ENCODE measurements at regions not wholly inside any gene's neighbourhood (a gene's known extent, or its start where the extent isn't known, plus 50 kb on each side); places are given as distances from the start of the nearest gene placed in this dataset.
"Not testable (repeated sequence)": the region's sequence is repeated elsewhere in the genome, so short reads cannot be mapped to it uniquely, and the experiment has no call there.

DNA sequence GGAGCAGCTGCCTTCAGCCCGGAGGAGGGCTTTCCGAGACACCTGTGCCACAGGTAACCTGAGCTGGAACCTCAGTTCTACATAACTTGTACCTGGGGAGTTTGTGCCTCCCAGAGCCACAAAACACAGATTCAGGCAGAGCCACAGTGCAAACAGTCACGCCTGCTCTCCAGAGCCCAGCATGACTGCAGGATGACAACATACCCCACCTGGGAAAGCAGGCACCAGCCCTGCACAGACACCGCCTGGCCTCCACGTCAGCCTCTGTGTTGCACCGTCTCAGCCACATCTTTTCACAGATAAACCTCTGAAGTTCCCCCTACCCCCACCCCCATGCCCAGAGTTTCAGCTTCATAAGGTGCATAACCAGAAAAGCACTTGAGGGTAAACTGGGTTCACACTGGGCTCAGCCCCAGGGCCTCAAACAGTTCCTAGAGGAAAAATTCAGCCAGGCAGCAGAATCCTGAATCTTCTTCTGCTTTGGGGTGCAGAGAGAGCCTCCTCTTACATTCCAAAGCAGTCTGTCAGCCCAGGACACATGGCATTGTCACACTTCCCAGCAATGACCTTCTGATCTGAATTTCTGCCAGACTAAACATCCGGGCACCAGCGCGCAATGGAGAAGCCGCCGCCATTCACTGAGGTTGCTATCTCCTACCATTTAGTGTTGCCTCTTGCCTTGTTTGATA is 229.5 kb downstream of the TOMM20 start:
- DNase-seq, result no peak

DNA sequence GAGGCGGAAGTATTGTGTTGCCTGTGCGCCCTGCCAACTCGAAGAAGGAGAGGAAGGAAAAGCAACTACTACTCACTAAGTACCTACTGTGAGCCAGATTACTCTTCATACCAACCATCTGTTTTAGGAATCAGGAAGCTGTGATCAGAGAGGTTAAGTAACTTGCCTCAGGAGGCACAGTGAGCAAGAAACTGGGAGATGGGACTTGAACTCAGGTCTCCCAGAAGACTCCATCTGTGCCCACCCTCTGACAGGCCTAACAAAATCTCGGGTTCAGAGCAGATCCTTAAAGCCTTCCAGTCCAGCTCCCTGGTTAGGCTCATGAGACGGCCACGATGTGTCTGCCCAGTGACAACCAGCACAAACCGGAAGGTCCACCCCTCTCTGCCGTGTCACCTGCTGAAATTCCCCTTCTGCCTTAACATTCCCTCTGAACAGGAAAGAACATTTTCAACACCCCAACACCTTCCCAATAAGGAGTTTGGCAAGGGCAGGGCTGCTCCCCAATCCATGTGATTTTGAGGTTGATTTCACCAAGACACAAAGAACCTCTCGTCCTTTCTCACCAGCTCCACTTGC is 230.1 kb downstream of the TOMM20 start:
- no peak for DNase-seq

DNA sequence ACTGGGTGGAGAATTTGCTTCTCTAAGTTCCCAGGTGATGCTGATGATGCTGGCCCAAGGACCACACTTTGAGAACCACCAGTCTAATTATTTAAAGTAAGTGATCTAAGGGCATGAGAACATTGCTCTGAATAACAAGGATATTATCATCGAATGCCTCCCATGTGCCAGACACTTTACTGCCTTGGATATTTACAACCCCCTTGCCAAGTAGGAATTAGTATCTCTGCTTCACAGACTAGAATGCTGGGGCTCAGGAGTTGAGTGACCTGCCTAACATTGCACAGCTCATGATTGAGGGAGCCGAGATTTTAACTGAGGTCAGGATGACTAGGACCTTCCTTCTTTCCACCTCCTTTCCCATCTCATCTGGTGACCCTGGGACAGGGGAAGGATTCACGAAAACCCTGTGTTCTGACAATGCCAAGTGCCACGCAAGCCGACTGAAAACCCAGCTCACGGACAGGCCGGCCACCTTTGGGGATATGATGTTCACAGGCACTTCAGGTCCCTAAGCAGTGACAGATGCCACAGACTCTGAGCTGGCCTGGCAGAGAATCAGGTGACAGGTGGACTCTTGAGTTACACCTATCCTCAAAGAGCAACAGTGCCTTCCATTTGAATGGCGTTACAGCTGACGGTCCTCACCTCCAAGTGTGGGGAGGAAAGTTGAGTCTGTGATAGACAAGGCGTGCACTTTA is 230.7 kb downstream of the TOMM20 start:
- DNase-seq, result no peak

DNA sequence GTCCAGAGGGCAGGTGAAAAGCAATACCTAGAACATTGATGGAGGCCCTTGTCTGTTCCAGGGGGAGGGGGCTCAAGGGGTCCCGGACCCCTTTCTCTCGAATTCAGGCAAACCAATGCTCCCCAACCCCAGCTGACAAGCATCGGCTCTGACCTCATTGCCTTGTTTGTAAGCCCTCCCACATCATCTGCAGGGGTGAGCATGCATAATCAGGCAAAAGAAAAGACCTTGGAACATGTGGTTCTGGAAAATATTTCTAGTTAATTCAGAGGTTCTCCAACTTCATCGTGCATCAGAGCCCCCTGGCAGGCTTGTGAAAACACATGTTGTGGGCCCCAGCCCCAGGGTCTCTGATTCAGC is 231.3 kb downstream of the TOMM20 start:
- no peak for DNase-seq

DNA sequence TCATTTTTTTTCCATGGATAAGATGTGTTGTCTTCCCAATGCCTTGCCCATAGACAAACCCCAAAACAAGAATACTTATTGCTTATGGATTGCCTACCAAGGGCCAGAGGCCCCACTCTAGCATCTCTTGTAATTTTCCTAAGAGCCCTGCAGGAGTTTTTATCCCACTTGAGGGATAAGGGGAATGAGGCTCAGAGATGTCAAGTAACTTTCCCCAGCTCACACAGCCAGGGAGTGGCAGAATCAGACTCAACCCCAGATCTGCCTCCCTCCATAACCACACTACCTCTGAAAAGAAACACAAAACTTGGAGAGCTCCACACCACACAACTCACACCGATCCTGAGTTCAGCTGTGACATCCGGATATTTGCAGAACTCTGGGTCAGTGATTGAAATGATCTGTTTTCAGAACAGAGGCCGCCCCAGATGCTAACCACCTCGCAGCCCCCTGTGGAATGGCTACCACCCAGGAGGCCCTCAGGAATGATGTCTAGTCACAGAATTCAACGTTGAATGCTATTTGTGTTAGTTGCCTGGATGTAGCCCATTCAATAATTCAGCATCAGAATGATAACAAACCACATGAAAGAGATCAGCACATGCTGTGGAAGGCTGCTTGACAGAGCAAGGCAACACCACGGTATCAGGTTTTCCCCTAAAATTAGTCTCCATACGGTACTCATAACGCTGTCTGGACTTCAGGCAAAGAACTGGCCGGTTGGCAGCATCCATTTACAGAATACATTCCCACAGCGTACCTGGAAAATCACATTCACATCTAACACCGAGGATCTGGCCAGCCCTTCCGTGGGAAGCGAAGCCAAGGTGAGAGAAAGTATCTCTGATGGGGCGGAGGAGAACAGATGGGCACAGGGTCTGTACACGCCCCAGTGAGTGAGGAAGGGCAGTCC is 231.9 kb downstream of the TOMM20 start:
- no peak for DNase-seq

DNA sequence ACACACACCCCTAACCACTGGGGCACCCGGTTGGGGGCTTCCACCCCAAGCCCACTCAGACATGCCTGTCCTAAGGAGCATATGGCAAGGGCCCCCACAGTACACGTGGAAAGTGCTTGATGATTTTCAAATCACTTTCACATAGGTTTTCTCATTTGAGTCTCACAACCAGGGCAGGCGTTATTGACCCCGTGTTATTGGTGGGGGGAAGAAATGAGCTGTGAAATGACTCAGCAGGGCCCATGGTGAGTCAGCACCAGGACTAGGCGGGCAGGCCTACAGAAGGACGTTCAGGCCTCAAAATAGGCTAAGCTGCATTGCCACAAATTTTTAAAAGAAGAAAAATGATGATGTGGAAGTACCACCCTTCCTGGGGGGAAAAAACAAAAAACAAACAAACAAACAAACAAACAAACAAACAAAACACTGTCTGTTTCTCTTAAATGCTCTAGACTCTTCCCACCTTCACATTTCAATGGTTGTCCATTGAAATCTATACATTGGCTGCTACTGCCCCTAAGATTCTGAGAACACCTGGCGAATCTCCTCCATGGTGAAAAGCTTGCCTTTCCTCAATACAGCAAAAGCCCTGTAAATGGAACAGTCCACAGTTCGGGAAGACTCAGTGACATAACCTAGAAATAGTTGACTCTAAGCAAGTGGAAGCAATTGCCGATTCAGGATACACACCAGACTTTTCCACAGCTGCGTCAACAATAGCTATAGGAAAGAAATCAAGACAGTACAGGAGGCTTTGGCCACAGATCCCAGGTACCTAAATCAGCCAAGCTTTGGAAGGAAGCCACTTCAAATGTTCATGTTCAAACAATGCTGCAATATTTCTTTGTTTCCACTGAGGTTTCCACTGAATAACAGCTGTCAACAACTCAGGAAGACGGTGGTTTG is 234.7 kb downstream of the TOMM20 start:
- no peak for DNase-seq

DNA sequence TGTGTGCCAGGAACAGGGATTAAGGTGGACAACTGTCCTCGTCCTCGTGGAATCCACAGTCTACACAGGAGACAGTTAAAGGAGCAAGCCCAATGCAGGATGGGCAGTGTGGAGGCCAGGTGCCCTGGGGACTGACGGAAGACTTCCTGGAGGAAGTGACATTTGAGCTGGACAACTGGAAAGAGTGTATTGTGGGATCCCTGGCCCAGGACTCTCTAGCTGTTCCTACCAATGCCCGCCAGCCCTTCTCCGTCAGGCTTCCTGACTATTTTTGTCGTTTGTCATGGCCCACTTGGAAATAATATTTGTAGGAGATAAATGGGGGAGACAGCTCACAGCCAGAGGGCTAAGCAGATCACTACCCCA is 235.3 kb downstream of the TOMM20 start:
- DNase-seq, result no peak

DNA sequence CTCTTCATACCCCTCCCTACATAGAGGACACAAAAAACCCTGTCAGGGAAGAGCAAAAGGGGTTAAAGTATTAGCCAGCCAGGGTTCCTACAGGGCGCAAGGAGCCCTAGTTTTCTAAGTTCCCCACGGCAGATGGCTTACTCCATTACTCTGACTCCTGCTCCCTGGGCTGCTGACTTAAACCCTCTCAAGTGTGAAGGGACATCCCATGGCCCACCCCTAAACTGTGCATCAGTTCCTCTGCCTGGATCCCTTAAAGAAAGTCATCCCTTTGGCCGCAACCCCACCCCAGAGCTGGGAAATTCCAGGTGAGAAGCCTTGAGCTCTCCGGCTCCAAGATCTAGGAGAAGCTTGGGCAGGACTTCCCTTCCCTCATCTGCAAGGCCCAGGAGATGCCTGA is 236.0 kb downstream of the TOMM20 start:
- DNase-seq, result no peak

DNA sequence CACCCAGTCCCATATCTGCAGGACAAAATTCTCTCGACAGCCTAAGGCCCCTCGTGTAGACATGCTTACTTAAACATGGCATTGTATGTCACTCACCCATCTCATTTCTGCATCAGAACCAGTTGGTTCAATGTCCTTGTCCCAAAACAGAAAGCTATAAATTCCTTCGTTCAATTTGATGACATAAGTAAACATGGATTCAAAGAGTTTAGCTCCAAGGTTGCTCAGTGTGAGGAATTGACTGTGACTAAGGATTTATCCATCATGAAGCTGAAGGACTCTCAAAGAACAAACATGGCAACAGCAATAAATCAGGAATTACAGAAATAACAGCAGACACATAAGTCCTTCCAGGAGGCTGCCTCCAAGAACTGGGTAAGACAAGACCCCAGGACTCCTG is 237.2 kb downstream of the TOMM20 start:
- no peak for DNase-seq

DNA sequence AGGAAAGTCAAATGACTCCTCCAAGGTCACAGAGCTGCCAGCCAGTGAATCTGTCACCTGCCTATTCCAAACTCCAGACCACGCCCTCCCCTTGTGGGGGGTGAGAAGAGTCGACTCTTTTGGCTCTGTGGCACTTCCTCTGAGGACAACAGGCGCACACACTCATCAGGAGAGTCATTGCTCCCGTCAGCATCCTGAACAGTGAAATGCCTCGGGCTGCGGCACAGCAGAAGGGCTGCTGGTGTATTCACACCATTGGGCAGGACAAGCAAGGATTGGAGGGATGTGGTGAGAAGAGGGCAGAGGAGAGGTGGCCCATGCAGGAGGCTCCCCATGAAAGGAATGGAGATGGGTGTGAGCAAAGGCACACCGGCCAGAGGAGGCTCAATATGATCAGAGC is 239.0 kb downstream of the TOMM20 start:
- no peak for DNase-seq

DNA sequence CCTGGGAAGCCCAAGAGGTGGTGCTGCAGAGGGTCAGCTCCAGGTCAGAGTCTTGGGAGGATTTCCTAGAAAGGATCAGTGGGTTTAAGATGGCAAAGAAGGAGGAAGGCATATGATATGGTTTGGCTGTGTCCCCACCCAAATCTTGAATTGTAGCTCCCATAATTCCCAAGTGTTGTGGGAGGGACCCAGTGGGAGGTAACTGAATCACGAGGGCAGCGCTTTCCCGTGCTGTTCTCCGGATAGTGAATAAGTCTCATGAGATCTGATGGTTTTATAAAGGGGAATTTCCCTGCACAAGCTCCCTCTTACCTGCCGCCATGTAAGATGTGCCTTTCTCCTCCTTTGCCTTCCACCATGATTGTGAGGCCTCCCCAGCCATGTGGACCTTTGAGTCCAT is 240.4 kb downstream of the TOMM20 start:
- not testable (repeated sequence) for DNase-seq

DNA sequence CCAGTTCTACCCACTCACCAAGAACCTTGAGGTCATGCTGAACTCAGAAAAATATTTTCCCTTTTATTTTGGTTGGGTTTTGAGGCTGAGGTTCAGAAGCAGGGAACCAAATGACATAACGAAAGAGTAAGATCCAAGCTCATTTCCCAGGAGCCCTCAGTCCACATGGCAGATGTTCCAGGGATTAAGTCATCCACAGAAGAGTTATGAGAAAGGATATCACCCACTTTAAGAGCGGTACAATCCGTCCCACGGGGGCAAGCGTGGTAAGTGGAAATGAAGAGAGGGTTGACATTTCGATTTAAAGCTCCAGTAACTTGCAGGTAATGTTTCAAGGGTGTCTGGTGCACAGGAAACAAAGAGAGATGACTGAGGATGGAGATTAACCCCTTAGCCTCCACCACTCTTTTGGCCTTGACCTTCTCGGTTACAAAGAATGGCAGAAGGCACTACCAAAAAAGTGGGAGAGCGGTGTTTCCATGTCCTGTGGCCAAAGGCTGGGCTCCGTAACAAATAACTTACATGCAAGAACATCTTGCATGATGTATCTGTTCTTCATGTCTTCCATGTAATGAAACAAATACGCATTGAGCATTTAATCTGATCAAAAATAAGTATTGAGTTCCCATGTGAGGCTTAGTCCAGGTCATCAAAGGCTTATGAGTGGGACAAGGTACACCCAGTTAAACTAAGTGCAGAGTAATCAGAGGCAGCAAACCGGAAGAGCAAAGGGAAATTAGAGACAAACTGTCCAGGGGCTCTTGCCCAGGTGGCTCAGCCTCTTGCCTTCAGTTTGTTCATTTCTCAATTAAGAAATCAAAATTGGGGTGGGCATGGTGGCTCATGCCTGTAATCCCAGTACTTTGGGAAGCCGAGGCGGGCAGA is 241.4 kb downstream of the TOMM20 start:
- DNase-seq, result no peak

DNA sequence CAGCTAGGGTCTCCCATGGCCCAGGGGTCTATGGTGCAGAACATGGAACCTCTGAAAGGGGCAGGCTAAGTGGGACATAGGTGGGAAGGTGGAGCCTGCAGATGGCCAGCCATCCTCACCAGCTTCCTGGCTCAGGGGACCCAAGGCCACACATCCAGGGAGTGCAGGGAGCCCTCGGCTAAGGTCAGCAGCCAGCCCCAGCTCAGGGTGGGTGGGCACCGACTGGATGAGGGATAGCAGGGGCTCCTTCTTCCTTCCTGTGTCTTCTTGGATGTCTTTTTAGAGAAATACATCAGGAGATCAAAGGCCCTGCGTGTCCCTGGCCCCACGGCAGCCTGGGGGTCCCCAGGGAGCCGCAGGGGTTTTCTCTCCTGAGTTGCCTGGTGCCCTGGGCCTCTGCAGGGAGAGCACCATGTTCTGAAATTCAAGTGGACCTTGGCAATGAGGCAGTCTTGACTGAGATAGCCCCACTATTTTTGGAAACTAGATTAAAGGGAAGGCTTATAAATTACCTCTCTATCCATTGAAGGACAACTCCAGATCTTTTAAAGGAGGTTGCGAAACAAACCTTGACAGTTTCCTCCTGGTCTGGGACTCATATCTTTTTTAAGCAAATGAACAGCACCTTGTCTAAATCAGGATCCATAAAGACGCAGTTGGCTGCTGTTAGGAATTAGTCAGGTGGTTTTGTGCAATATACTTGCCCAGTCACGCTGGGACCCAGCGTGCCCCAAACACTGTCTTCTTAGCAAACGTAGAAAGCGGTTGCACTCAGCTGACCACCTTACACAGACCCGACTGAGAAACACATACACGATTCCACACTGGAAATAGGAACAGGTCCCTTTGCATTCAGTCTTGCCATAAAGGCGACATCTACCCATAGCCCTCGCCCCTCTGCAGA is 242.3 kb downstream of the TOMM20 start:
- no peak for DNase-seq

DNA sequence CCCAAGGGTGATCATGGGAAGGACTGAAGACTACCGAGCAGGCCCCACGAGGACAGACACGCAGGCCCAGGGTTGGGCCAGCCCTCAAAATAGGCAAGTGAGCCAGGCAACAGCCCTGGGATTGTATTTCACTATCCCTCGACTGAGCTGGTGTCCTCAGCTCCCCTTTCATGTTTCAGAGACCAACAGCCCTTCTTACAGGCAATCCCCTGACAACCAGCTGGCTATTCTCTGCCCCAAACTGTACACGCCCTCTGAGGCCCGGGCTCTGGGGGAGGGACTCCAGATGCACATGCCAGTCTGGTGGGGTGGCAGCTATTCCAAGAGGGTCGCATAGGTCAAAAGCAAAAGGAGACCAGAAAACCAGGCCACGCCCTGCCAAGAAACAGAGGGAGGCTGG is 243.0 kb downstream of the TOMM20 start:
- no peak for DNase-seq

DNA sequence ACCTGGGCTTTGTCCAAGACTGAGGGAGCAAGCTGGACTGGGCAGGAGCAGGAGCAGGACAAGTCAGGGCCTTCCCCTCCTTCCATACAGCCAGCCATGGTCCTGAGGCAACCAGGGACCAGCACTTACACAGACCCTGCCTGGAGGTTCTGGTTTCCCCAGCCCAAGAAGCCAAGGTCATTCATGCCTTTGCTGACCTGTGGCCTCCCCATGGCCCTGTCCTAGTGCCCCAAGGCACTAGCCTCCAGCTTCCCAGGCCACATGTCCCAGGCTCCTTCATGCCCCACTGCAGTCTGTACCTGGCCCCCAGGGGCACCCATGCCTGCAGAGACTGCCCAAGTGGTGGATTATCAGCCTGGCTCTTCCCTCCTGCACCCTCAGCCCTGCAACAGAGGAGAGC is 243.9 kb downstream of the TOMM20 start:
- no peak for DNase-seq

DNA sequence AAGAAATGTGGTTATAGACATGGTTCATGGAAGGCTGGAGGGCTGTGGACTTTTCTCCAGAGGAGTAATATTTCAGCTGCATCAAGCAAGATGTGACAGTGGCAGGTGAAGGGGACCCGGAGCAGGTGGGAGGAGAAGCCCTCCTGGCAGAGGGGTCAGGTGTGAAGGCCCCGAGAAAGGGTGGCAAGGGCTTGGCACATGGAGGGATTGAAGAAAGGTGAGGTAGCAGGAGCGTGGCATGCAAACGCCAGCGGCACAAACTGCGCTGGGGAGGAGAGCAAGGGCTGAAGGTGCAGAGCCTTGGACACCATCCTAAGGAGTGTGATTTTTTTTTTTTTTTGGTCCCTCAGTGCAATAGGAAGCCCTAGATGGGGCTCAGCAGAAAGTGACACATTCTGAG is 244.6 kb downstream of the TOMM20 start:
- DNase-seq, result no peak

DNA sequence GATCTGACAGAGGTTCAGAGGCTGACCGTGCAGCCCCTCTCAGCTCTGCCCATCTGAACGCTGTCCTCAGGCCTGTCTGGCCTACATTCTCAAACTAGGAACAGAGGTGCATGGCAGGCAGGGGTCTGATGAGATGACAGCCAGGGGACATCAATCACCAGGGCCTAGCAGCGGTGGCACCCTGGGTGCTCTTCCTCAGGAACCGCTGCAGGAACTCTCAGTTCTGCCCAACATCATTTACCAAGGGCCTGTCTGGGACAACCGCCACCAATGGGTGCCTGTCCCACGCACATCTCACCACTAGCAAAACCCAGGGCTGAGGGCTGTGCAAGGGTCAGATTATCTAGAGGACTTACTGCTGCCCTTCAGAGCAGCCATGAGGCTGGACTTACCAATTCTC is 245.7 kb downstream of the TOMM20 start:
- no peak for DNase-seq

DNA sequence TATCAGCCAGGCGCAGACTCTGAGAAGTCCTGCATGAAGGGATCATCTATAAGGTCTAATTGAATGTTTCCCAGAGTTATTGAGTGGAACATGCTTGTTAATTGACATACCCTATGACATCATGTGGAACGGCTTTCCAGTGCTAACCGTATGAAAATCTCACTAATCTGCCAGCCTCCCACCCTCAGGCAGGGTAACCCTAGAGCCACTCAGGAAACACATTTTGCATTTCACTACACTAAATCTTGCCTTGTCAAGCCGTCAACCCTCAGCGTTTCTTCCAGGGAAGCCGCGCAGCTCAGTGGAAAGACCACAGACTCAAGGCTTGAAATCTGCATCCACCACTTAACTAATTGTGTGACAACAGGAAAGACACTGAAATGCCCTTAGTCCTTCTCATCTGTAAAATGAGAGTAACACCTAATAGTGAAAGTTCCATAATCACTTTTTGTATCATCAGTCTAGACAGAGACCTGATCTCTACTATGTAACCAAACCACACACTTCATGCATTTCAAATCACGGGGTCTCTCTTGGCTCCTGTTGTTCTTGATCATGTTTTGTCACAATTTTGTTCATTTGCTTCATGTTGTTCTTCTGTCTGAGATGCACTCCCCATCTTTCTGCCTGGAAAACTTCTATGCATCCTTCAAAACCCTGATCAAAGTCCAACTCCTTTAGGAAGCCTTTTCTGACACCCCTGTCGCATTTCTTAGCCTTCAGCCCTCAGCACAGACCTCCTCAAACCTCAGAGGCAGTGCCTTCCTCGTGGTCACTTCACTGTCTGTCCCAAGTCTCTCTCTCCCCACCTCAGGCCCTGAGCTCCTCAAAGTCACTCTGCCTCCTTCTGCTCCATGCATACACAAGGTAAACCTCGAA is 246.5 kb downstream of the TOMM20 start:
- DNase-seq, result no peak
